HL-60 (cell line): ENCODE measurements at regions not wholly inside any gene's neighbourhood (a gene's known extent, or its start where the extent isn't known, plus 50 kb on each side); places are given as distances from the start of the nearest gene placed in this dataset.

Experiments used
- DNase-seq, 2 experiments: peaks; one replicate each; pipeline ENCODE4 v3.0.0-alpha.2; 2010 to 2020; ENCODE audit warnings: low read depth in 1 of 2, low spot score in 1 of 2
- H3K27ac ChIP-seq: fragments of 250-450 bp; sonication (Bioruptor Pico); replicated peaks from 2 replicates; pipeline ENCODE4 v1.5.1; 2020; ENCODE audit warnings: mild to moderate bottlenecking, moderate library complexity
- H3K27me3 ChIP-seq: fragments of 250-450 bp; sonication (Bioruptor Pico); 2 replicates; pipeline ENCODE4 v1.5.1; 2021; ENCODE audit warnings: mild to moderate bottlenecking, moderate library complexity; ENCODE audit not compliant: insufficient read depth, poor library complexity, severe bottlenecking
- H3K4me3 ChIP-seq: replicated peaks from 2 replicates; pipeline ENCODE4 v1.5.1; 2011; ENCODE audit warnings: mild to moderate bottlenecking, control low read depth, low read length; ENCODE audit not compliant: insufficient read depth
- CTCF ChIP-seq: IDR thresholded peaks from one replicate; pipeline ENCODE4 v1.5.1; 2011; ENCODE audit warnings: low read length, control low read depth, inconsistent platforms; ENCODE audit not compliant: insufficient read depth
- GABPA ChIP-seq: IDR thresholded peaks from 2 replicates; pipeline ENCODE4 v1.6.1; 2012; ENCODE audit warnings: low read depth
- POLR2AphosphoS5 ChIP-seq: IDR thresholded peaks from 2 replicates; pipeline ENCODE4 v1.6.1; 2012; ENCODE audit warnings: low read depth
- REST ChIP-seq: IDR thresholded peaks from 2 replicates; pipeline ENCODE4 v1.6.1; 2012; ENCODE audit warnings: low read depth; ENCODE audit not compliant: insufficient replicate concordance
- SPI1 ChIP-seq: IDR thresholded peaks from 2 replicates; pipeline ENCODE4 v1.6.1; 2012; ENCODE audit warnings: low read depth, mild to moderate bottlenecking, borderline replicate concordance

- Histone ChIP-seq H3K4me3 (no peak overlapping the region), H3K27me3 (no peaks in the 10 kb centered on the region), H3K27ac (no peak overlapping the region)
- DNase-seq, result no peak
- TF ChIP-seq GABPA (no peak), POLR2AphosphoS5 (no peak), SPI1 (no peak), CTCF (no peak)
Observed at GRCh38 chr14:87005280-87005679, 987.7 kb downstream of the GALC start.

GRCh38 chr14:87002776-87003175 is 990.2 kb downstream of the GALC start:
- TF ChIP-seq REST (no peak), SPI1 (no peak), CTCF (no peak), POLR2AphosphoS5 (no peak), GABPA (no peak)
- H3K27me3 ChIP-seq, result no peaks in the 10 kb centered on the region
- no peak overlapping the region for H3K27ac ChIP-seq
- no peak for DNase-seq
- no peak overlapping the region for H3K4me3 ChIP-seq

- no peak for TF ChIP-seq REST
- no peak for TF ChIP-seq SPI1
- no peak for TF ChIP-seq CTCF
- TF ChIP-seq POLR2AphosphoS5, result no peak
- no peak for TF ChIP-seq GABPA
- H3K4me3 ChIP-seq, result no peak overlapping the region
- no peak for DNase-seq
- H3K27ac ChIP-seq, result no peak overlapping the region
- H3K27me3 ChIP-seq, result no peaks in the 10 kb centered on the region
Observed at GRCh38 chr14:87001333-87001732, 991.6 kb downstream of the GALC start.

- no peak overlapping the region for H3K4me3 ChIP-seq
- DNase-seq, result no peak
Observed at GRCh38 chr14:87000081-87000480, 992.9 kb downstream of the GALC start.

More at GRCh38 chr14:87000081-87000480, 992.9 kb downstream of the GALC start:
- H3K27me3 ChIP-seq, result no peaks in the 10 kb centered on the region
- no peak overlapping the region for H3K27ac ChIP-seq
- TF ChIP-seq POLR2AphosphoS5 (no peak), CTCF (no peak), GABPA (no peak), REST (no peak), SPI1 (no peak)
